ENCODE measurements at regions not wholly inside any gene's neighbourhood (a gene's known extent, or its start where the extent isn't known, plus 50 kb on each side); places are given as distances from the start of the nearest gene placed in this dataset.

- no peak for TF ChIP-seq ZNF462 (CRISPR knock-in tag; IDR thresholded peaks at IDR 0.05)
These were observed 1137.5 kb downstream of the NSUN3 start (continued) for GRCh38 chr3:95200384-95200783.

GRCh38 chr3:95210878-95211277, 1148.0 kb downstream of the NSUN3 start:
- no peaks in the 10 kb centered on the region for H3F3A ChIP-seq (replicated peaks; ENCODE audit: low read depth)
- H3K9me2 ChIP-seq (ENCODE audit: insufficient read depth), result peaks cover 5% of the 10 kb centered on the region
- H2AFZ ChIP-seq, result no peak overlapping the region
- ATAC-seq (no peak), DNase-seq (ENCODE audit: low spot score) (no peak)
- H3K9me3 Mint-ChIP-seq, result peaks cover 10% of the 10 kb centered on the region
- H3K4me1 ChIP-seq (ENCODE audit: insufficient read depth), result 0 out of 2 replicates have a peak, but pooled peaks cover 3% of the 10 kb centered on the region
- peaks cover 20% of the 10 kb centered on the region for H3K36me3 Mint-ChIP-seq (ENCODE audit: low read depth)
- H3K4me2 ChIP-seq, result no peak overlapping the region
- no peak overlapping the region for H3K4me3 Mint-ChIP-seq
- no peak overlapping the region for H3K27ac ChIP-seq (ENCODE audit: low read depth)
- H3K27me3 Mint-ChIP-seq (ENCODE audit: insufficient read depth, low read depth, poor library complexity), result no peaks in the 10 kb centered on the region
- peaks cover under 1% of the 10 kb centered on the region; the same call in 1 of the 2 replicates for H3K36me3 ChIP-seq (ENCODE audit: insufficient read depth)
- H3K4me3 ChIP-seq, result no peak overlapping the region
- peaks cover 5% of the 10 kb centered on the region; the same call in 2 of the 3 replicates for H3K4me1 Mint-ChIP-seq
- no peaks in the 10 kb centered on the region for H3K27me3 ChIP-seq (ENCODE audit: insufficient read depth)
- TF ChIP-seq NANOG (IDR thresholded peaks at IDR 0.05; ENCODE audit: borderline replicate concordance), result no peak
- no peaks in the 10 kb centered on the region for H3K79me2 ChIP-seq (replicated peaks; ENCODE audit: insufficient read depth)
- H3K27ac Mint-ChIP-seq, result no peak overlapping the region
- H4K20me1 ChIP-seq (replicated peaks; ENCODE audit: insufficient read depth), result no peaks in the 10 kb centered on the region

- Histone ChIP-seq H3K27me3 (ENCODE audit: insufficient read depth) (no peaks in the 10 kb centered on the region), H2AFZ (no peak overlapping the region), H3K4me1 (ENCODE audit: insufficient read depth) (0 out of 2 replicates have a peak, but pooled peaks cover 3% of the 10 kb centered on the region), H3K36me3 (ENCODE audit: insufficient read depth) (peaks cover 8% of the 10 kb centered on the region; the same call in 1 of the 2 replicates), H3K79me2 (replicated peaks; ENCODE audit: insufficient read depth) (no peaks in the 10 kb centered on the region), H4K20me1 (replicated peaks; ENCODE audit: insufficient read depth) (no peaks in the 10 kb centered on the region), H3K27ac (ENCODE audit: low read depth) (no peak overlapping the region), H3K4me3 (no peak overlapping the region), H3F3A (replicated peaks; ENCODE audit: low read depth) (no peaks in the 10 kb centered on the region), H3K4me2 (no peak overlapping the region), H3K9me2 (ENCODE audit: insufficient read depth) (peaks cover 5% of the 10 kb centered on the region; the same call in 1 of the 2 replicates)
- Mint-ChIP-seq H3K9me3 (peaks cover 19% of the 10 kb centered on the region), H3K4me1 (peaks cover 5% of the 10 kb centered on the region; the same call in 2 of the 3 replicates), H3K27me3 (ENCODE audit: insufficient read depth, low read depth, poor library complexity) (no peaks in the 10 kb centered on the region), H3K36me3 (ENCODE audit: low read depth) (peaks cover 29% of the 10 kb centered on the region), H3K27ac (no peak overlapping the region), H3K4me3 (no peak overlapping the region)
- no peak for DNase-seq (ENCODE audit: low spot score)
- no peak for ATAC-seq
- no peak for TF ChIP-seq NANOG (IDR thresholded peaks at IDR 0.05; ENCODE audit: borderline replicate concordance)
- TF ChIP-seq, protein P1, sequence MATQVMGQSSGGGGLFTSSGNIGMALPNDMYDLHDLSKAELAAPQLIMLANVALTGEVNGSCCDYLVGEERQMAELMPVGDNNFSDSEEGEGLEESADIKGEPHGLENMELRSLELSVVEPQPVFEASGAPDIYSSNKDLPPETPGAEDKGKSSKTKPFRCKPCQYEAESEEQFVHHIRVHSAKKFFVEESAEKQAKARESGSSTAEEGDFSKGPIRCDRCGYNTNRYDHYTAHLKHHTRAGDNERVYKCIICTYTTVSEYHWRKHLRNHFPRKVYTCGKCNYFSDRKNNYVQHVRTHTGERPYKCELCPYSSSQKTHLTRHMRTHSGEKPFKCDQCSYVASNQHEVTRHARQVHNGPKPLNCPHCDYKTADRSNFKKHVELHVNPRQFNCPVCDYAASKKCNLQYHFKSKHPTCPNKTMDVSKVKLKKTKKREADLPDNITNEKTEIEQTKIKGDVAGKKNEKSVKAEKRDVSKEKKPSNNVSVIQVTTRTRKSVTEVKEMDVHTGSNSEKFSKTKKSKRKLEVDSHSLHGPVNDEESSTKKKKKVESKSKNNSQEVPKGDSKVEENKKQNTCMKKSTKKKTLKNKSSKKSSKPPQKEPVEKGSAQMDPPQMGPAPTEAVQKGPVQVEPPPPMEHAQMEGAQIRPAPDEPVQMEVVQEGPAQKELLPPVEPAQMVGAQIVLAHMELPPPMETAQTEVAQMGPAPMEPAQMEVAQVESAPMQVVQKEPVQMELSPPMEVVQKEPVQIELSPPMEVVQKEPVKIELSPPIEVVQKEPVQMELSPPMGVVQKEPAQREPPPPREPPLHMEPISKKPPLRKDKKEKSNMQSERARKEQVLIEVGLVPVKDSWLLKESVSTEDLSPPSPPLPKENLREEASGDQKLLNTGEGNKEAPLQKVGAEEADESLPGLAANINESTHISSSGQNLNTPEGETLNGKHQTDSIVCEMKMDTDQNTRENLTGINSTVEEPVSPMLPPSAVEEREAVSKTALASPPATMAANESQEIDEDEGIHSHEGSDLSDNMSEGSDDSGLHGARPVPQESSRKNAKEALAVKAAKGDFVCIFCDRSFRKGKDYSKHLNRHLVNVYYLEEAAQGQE (IDR thresholded peaks at IDR 0.05; ENCODE audit: unreplicated experiment), result no peak
These were observed 1149.3 kb downstream of the NSUN3 start for GRCh38 chr3:95212117-95212516.

All from GM23338 (cell line).